Upper lobe of left lung (tissue), 4 donors: ENCODE measurements at regions not wholly inside any gene's neighbourhood (a gene's known extent, or its start where the extent isn't known, plus 50 kb on each side); places are given as distances from the start of the nearest gene placed in this dataset.

Experiments used
- CTCF ChIP-seq, 6 experiments: fragments of 450-650 bp in 4 of 6; fragments of 200-600 bp in 2 of 6; sonication (generic) in 2 of 6; IDR thresholded peaks; one replicate each; pipeline ENCODE4 v1.5.1; 2016 to 2019; ENCODE audit warnings: antibody characterized with exemption in 6 of 6
- EP300 ChIP-seq, 4 donors: sonication (generic); formaldehyde crosslinking; IDR thresholded peaks; one replicate each; pipeline ENCODE4 v1.5.1; 2017; ENCODE audit warnings: antibody characterized with exemption in 4 of 4, control low read depth in 2 of 4
- POLR2A ChIP-seq, 4 donors: fragments of 450-650 bp; IDR thresholded peaks; one replicate each; pipeline ENCODE4 v1.5.1; 2016 to 2017; ENCODE audit warnings: antibody characterized with exemption in 4 of 4, mild to moderate bottlenecking in 2 of 4
- POLR2AphosphoS5 ChIP-seq, 2 donors: sonication (generic); formaldehyde crosslinking; IDR thresholded peaks; one replicate each; pipeline ENCODE4 v1.5.1; 2017; ENCODE audit warnings: antibody characterized with exemption in 2 of 2

DNA sequence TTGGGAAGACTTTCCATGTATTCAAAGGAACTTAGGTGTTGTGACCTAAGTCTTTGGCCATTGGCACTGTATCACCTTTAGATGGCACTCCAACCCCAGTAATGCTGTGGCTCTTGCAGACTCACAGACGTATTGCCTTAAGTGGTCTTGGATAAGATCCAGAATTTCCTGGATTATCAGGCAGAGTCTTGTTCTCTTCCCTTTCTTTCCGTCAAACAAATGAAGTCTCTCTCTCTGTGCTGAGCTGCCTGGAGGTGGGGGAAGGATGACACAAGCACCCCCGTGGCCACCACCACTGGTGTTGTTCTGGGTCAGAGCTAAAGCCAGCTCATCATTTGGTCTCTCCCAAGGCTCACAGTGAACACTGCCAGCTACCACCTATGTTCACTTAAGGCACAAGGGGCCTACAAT is 789.9 kb upstream of the KIF2B start:
- TF ChIP-seq CTCF (IDR thresholded peaks at IDR 0.05), result peak in 3 of 6 experiments; percentile 45 to 57 (median 46)
- no peak for TF ChIP-seq POLR2AphosphoS5 (IDR thresholded peaks at IDR 0.05)
- no peak for TF ChIP-seq POLR2A (IDR thresholded peaks at IDR 0.05)
- TF ChIP-seq EP300 (IDR thresholded peaks at IDR 0.05), result no peak
